ENCODE measurements at regions not wholly inside any gene's neighbourhood (a gene's known extent, or its start where the extent isn't known, plus 50 kb on each side); places are given as distances from the start of the nearest gene placed in this dataset.

- peaks cover 0 to 7% (median 0%) of the 10 kb centered on the region in 7 donors for H3K9me3 Mint-ChIP-seq
- intact Hi-C loops (cut with micrococcal nuclease): no loop called here
- Histone ChIP-seq H3K4me1 (ENCODE audit: control insufficient read depth in 1 of 2, insufficient read depth in 2 of 2, low read length in 2 of 2) (no peaks in the 10 kb centered on the region), H4K20me1 (ENCODE audit: insufficient read depth, low read length) (no peaks in the 10 kb centered on the region), H3K79me2 (ENCODE audit: insufficient read depth, low read length) (no peaks in the 10 kb centered on the region), H3K36me3 (replicated peaks in 1 of 2; ENCODE audit: control insufficient read depth in 1 of 2, insufficient read depth in 2 of 2, low read length in 2 of 2) (no peaks in the 10 kb centered on the region), H3K27me3 (ENCODE audit: control insufficient read depth in 2 of 2, insufficient read depth in 2 of 2, low read length in 2 of 2) (no peaks in the 10 kb centered on the region), H3K27ac (ENCODE audit: low read depth in 1 of 2, low read length in 2 of 2) (no peak overlapping the region), H3K4me2 (replicated peaks; ENCODE audit: extremely low read depth, low read length, poor library complexity, severe bottlenecking) (no peak overlapping the region), H3K4me3 (replicated peaks in 1 of 3; ENCODE audit: low read depth in 2 of 3, low read length in 3 of 3) (no peak overlapping the region), H3K9me3 (replicated peaks in 1 of 2; ENCODE audit: control insufficient read depth in 1 of 2, insufficient read depth in 1 of 2, low read length in 2 of 2) (no peaks in the 10 kb centered on the region), H2AFZ (ENCODE audit: insufficient read depth, low read depth, low read length, poor library complexity, severe bottlenecking) (no peak overlapping the region), H3K9ac (ENCODE audit: insufficient read depth, low read length, poor library complexity, severe bottlenecking) (no peak overlapping the region)
- H3K36me3 Mint-ChIP-seq: no peaks in the 10 kb centered on the region
- H3K4me1 Mint-ChIP-seq: no peaks in the 10 kb centered on the region
- H3K27ac Mint-ChIP-seq: no peak overlapping the region
- WGBS (ENCODE audit: insufficient coverage): 89% methylated on average over 1 of the region's 2 CpGs
- no peak overlapping the region for H3K4me3 Mint-ChIP-seq
- peaks cover 0 to 2% (median 0%) of the 10 kb centered on the region in 3 donors for H3K27me3 Mint-ChIP-seq (ENCODE audit: low read depth in 3 of 3)
- no peak for TF ChIP-seq CTCF (IDR thresholded peaks at IDR 0.05)
- no peak for DNase-seq
Measured at GRCh38 chr4:13118633-13119032, 365.5 kb downstream of the RAB28 start.

- H3K4me3 ChIP-seq (replicated peaks in 1 of 3; ENCODE audit: low read depth in 2 of 3, low read length in 3 of 3): no peak overlapping the region
- H3K36me3 Mint-ChIP-seq: no peaks in the 10 kb centered on the region
- H3K36me3 ChIP-seq (replicated peaks in 1 of 2; ENCODE audit: control insufficient read depth in 1 of 2, insufficient read depth in 2 of 2, low read length in 2 of 2): no peaks in the 10 kb centered on the region
- no peak for DNase-seq
- intact Hi-C loops (cut with micrococcal nuclease): no loop called here
- H3K4me1 Mint-ChIP-seq: no peaks in the 10 kb centered on the region
- H3K27ac ChIP-seq (ENCODE audit: low read depth in 1 of 2, low read length in 2 of 2): no peak overlapping the region
- TF ChIP-seq CTCF (IDR thresholded peaks at IDR 0.05): no peak
- no peaks in the 10 kb centered on the region for H3K4me1 ChIP-seq (ENCODE audit: control insufficient read depth in 1 of 2, insufficient read depth in 2 of 2, low read length in 2 of 2)
- H3K4me3 Mint-ChIP-seq: no peak overlapping the region
- H3K79me2 ChIP-seq (ENCODE audit: insufficient read depth, low read length): no peaks in the 10 kb centered on the region
- H3K4me2 ChIP-seq (replicated peaks; ENCODE audit: extremely low read depth, low read length, poor library complexity, severe bottlenecking): no peak overlapping the region
- H3K27me3 Mint-ChIP-seq (ENCODE audit: low read depth in 3 of 3): peaks cover 0 to 2% (median 0%) of the 10 kb centered on the region in 3 donors
- H3K9me3 Mint-ChIP-seq: peaks cover 0 to 5% (median 0%) of the 10 kb centered on the region in 7 donors
- H4K20me1 ChIP-seq (ENCODE audit: insufficient read depth, low read length): no peaks in the 10 kb centered on the region
- no peaks in the 10 kb centered on the region for H3K27me3 ChIP-seq (ENCODE audit: control insufficient read depth in 2 of 2, insufficient read depth in 2 of 2, low read length in 2 of 2)
- no peaks in the 10 kb centered on the region for H3K9me3 ChIP-seq (replicated peaks in 1 of 2; ENCODE audit: control insufficient read depth in 1 of 2, insufficient read depth in 1 of 2, low read length in 2 of 2)
- WGBS (ENCODE audit: insufficient coverage): 21% methylated on average over 2 of the region's 3 CpGs
- H3K27ac Mint-ChIP-seq: no peak overlapping the region
- H3K9ac ChIP-seq (ENCODE audit: insufficient read depth, low read length, poor library complexity, severe bottlenecking): no peak overlapping the region
- H2AFZ ChIP-seq (ENCODE audit: insufficient read depth, low read depth, low read length, poor library complexity, severe bottlenecking): no peak overlapping the region
Measured at GRCh38 chr4:13117185-13117584, 367.0 kb downstream of the RAB28 start.
